K562 (cell line): ENCODE measurements at regions not wholly inside any gene's neighbourhood (a gene's known extent, or its start where the extent isn't known, plus 50 kb on each side); places are given as distances from the start of the nearest gene placed in this dataset.

Experiments
- ATAC-seq: fragments of 200-7000 bp; cut with Tn5 transposase; 3 replicates; pipeline ENCODE4 v1.9.1; 2020; ENCODE audit warnings: moderate library complexity
- BruUV-seq: library from RNA; stranded (reverse); fragments of 400-500 nt; replicated peaks from 2 replicates; lab custom pipeline; 2021; lab: Mats Ljungman, UMichigan
- CTCF ChIA-PET: fragments of 300-600 bp; formaldehyde crosslinking; extraction: SDS; loops from one replicate; lab custom pipeline; 2021; ENCODE audit warnings: low intra/inter-chr PET ratio; lab: Yijun Ruan, JAX
- POLR2A ChIA-PET: fragments of 300-600, 350-650 bp; sonication (Branson Sonifier 250); formaldehyde crosslinking; extraction: SDS; loops from one replicate; lab custom pipeline; 2021; ENCODE audit warnings: antibody characterized with exemption, inconsistent platforms; lab: Yijun Ruan, JAX
- DNase-seq, 4 experiments: peaks; one replicate each; pipeline versions ENCODE4 v3.0.0 to v3.0.0-alpha.2; 2011 to 2018; ENCODE audit warnings: low spot score in 3 of 4, mixed read lengths in 3 of 4; ENCODE audit errors: extremely low read depth in 1 of 4
- FAIRE-seq: peaks from 2 replicates; lab custom pipeline; 2011; peaks lifted over from hg19 to GRCh38; lab: Jason Lieb, UNC
- H2AFZ ChIP-seq: 2 replicates; pipeline ENCODE4 v1.6.0; 2011; ENCODE audit warnings: low read depth, low read length, control low read depth, inconsistent platforms
- H3K27ac ChIP-seq: fragments of 200-600 bp; 3 replicates; pipeline ENCODE4 v1.8.0; 2011; ENCODE audit warnings: low read depth, mild to moderate bottlenecking, control low read depth, inconsistent platforms, low read length, moderate library complexity, mixed read lengths; ENCODE audit errors: extremely low read depth
- H3K27me3 ChIP-seq, 2 experiments: fragments of 300-600 bp in 1 of 2; 2 replicates in 1 of 2; 3 replicates in 1 of 2; pipeline versions ENCODE4 v1.6.0 to v1.8.0; 2011; ENCODE audit warnings: inconsistent platforms in 2 of 2, low read length in 2 of 2, mild to moderate bottlenecking in 1 of 2, mixed read lengths in 1 of 2, moderate library complexity in 1 of 2; ENCODE audit not compliant: control insufficient read depth in 2 of 2, insufficient read depth in 2 of 2
- H3K36me3 ChIP-seq: fragments of 300-600 bp; 3 replicates; pipeline ENCODE4 v1.8.0; 2011; ENCODE audit warnings: mild to moderate bottlenecking, low read length, inconsistent platforms; ENCODE audit not compliant: control insufficient read depth, insufficient read depth
- H3K4me1 ChIP-seq, 2 experiments: fragments of 200-600 bp in 1 of 2; replicated peaks in 1 of 2; 2 replicates in 1 of 2; 3 replicates in 1 of 2; pipeline versions ENCODE4 v1.5.1 to v1.8.0; 2011; ENCODE audit warnings: inconsistent platforms in 2 of 2, low read length in 2 of 2, mild to moderate bottlenecking in 1 of 2, mixed read lengths in 1 of 2, moderate library complexity in 1 of 2; ENCODE audit not compliant: control insufficient read depth in 2 of 2, insufficient read depth in 2 of 2
- H3K4me2 ChIP-seq: 2 replicates; pipeline ENCODE4 v1.6.1; 2011; ENCODE audit warnings: low read length, control low read depth, inconsistent platforms, mixed read lengths; ENCODE audit not compliant: insufficient read depth
- H3K4me3 ChIP-seq: fragments of 200-600 bp; sonication (generic), shearing (Covaris generic); 2 replicates; pipeline ENCODE4 v1.5.1; 2016; ENCODE audit warnings: control low read depth, inconsistent platforms
- H3K79me2 ChIP-seq: fragments of 200-600 bp; 3 replicates; pipeline ENCODE4 v1.8.0; 2011; ENCODE audit warnings: low read length, inconsistent platforms; ENCODE audit not compliant: control insufficient read depth, insufficient read depth
- H3K9ac ChIP-seq, 2 experiments: 2 replicates each; pipeline versions ENCODE4 v1.6.0 to v1.6.1; 2011; ENCODE audit warnings: low read depth in 2 of 2, low read length in 2 of 2, control low read depth in 1 of 2, inconsistent platforms in 1 of 2, mild to moderate bottlenecking in 1 of 2, mixed read lengths in 1 of 2; ENCODE audit not compliant: insufficient read depth in 1 of 2
- H3K9me1 ChIP-seq: one replicate; pipeline ENCODE4 v1.6.0; 2011; ENCODE audit warnings: inconsistent platforms, mild to moderate bottlenecking, low read length, moderate library complexity; ENCODE audit not compliant: control insufficient read depth, insufficient read depth
- H3K9me3 ChIP-seq: replicated peaks from 2 replicates; pipeline ENCODE4 v1.5.1; 2011; ENCODE audit warnings: low read depth, low read length, inconsistent platforms; ENCODE audit not compliant: control insufficient read depth, insufficient read depth
- H4K20me1 ChIP-seq: replicated peaks from 2 replicates; pipeline ENCODE4 v1.6.1; 2011; ENCODE audit warnings: low read length, inconsistent platforms, mixed read lengths; ENCODE audit not compliant: control insufficient read depth, insufficient read depth
- CTCF ChIP-seq, 3 experiments: IDR thresholded peaks in 2 of 3; conservative IDR thresholded peaks in 1 of 3; 2 replicates each; pipeline ENCODE4 v1.5.1; 2011 to 2012; ENCODE audit warnings: low read length in 3 of 3, mild to moderate bottlenecking in 3 of 3, control low read depth in 2 of 3, improper control_type of control experiment in 1 of 3, inconsistent platforms in 1 of 3, low read depth in 1 of 3, mixed read lengths in 1 of 3, moderate library complexity in 1 of 3; ENCODE audit not compliant: insufficient read depth in 2 of 3
- HES1 ChIP-seq: fragments of 450-650 bp; IDR thresholded peaks from 2 replicates; pipeline ENCODE4 v1.6.1; 2016; ENCODE audit warnings: low read depth, mild to moderate bottlenecking, moderate library complexity
- MTA1 ChIP-seq: fragments of 450-650 bp; IDR thresholded peaks from 2 replicates; pipeline ENCODE4 v1.6.1; 2017; ENCODE audit warnings: borderline replicate concordance
- PRPF4 ChIP-seq: fragments of 200-400 bp; formaldehyde crosslinking; IDR thresholded peaks from one replicate; pipeline ENCODE4 v1.6.1; 2017; ENCODE audit warnings: low read length, low read depth, mild to moderate bottlenecking; ENCODE audit not compliant: insufficient read depth, poor library complexity, severe bottlenecking
- ZBTB8A ChIP-seq: fragments of 450-650 bp; IDR thresholded peaks from 2 replicates; pipeline ENCODE4 v1.6.1; 2018; ENCODE audit warnings: mild to moderate bottlenecking, moderate library complexity; ENCODE audit not compliant: partially characterized antibody
- ZNF592 ChIP-seq: fragments of 450-650 bp; IDR thresholded peaks from 2 replicates; pipeline ENCODE4 v1.6.1; 2017; ENCODE audit warnings: antibody characterized with exemption, mild to moderate bottlenecking
- ZNF778 ChIP-seq: fragments of 450-650 bp; formaldehyde crosslinking; IDR thresholded peaks from 2 replicates; pipeline ENCODE4 v1.4.0; 2020; ENCODE audit warnings: mild to moderate bottlenecking, moderate library complexity
- WGBS: fragments of 100-300 bp; shearing (Covaris generic); methylation state at CpG from one replicate; pipeline ENCODE4 v1.1.6; 2016; ENCODE audit warnings: low coverage, mixed read lengths; ENCODE audit not compliant: insufficient coverage; ENCODE audit errors: missing lambda C conversion rate; 5-methylcytosine and 5-hydroxymethylcytosine counted together
- in situ Hi-C: fragments of 300-500 bp; cut with MboI; formaldehyde crosslinking; loops from 4 replicates; pipeline ENCODE4 v1.15.0; 2018; ENCODE audit warnings: inconsistent platforms, mixed read lengths
- intact Hi-C: fragments of 100-400 bp; cut with micrococcal nuclease; formaldehyde crosslinking; loops from 2 replicates; pipeline ENCODE4 v1.14.2; 2022

GRCh38 chr11:127496165-127496564 is 495.6 kb upstream of the KIRREL3 start (continued):
- TF ChIP-seq PRPF4 = no peak
- TF ChIP-seq ZNF778 (CRISPR knock-in tag) = no peak
- no peak for TF ChIP-seq ZBTB8A
- TF ChIP-seq MTA1 = no peak
- TF ChIP-seq ZNF592 = no peak
- TF ChIP-seq, all 486 proteins: peak for 0

GRCh38 chr11:127493330-127494022 is 492.9 kb upstream of the KIRREL3 start:
- H3K9me3 ChIP-seq = no peaks in the 10 kb centered on the region
- no TSS peak for BruUV-seq
- H3K9ac ChIP-seq = no peak overlapping the region
- no peak overlapping the region for H3K4me3 ChIP-seq
- H3K4me1 ChIP-seq = no peaks in the 10 kb centered on the region
- no peaks in the 10 kb centered on the region for H4K20me1 ChIP-seq
- H3K79me2 ChIP-seq = no peaks in the 10 kb centered on the region
- no peaks in the 10 kb centered on the region for H3K27me3 ChIP-seq
- POLR2A ChIA-PET = no interaction called here
- no peaks in the 10 kb centered on the region for H3K9me1 ChIP-seq
- H3K27ac ChIP-seq = no peak overlapping the region
- FAIRE-seq (no peak), DNase-seq (peak in 2 of 4 experiments; percentile 1 to 9), ATAC-seq (no peak)
- no peak overlapping the region for H3K4me2 ChIP-seq
- in situ Hi-C loops (no loop called here), intact Hi-C loops (no loop called here)
- H3K36me3 ChIP-seq = no peaks in the 10 kb centered on the region
- CTCF ChIA-PET = no interaction called here
- WGBS = under 1% methylated on average over 9 of the region's 9 CpGs
- H2AFZ ChIP-seq = no peak overlapping the region
- 0 out of 6 replicates have a peak, but pooled peaks of 2 of the 3 experiments have one; percentile 10 to 16 for TF ChIP-seq CTCF (IDR thresholded peaks at IDR 0.05 in 2 of 3, conservative IDR thresholded peaks at IDR 0.05 in 1 of 3; ENCODE audit: insufficient read depth in 2 of 3, low read depth in 1 of 3, low read length in 3 of 3)
- TF ChIP-seq HES1 = no peak
